ENCODE measurements at regions not wholly inside any gene's neighbourhood (a gene's known extent, or its start where the extent isn't known, plus 50 kb on each side); places are given as distances from the start of the nearest gene placed in this dataset.
A peak's percentile ranks its signal among the peaks of the same experiment; 100 is the strongest.
"Not testable (repeated sequence)": the region's sequence is repeated elsewhere in the genome, so short reads cannot be mapped to it uniquely, and the experiment has no call there.

DNA sequence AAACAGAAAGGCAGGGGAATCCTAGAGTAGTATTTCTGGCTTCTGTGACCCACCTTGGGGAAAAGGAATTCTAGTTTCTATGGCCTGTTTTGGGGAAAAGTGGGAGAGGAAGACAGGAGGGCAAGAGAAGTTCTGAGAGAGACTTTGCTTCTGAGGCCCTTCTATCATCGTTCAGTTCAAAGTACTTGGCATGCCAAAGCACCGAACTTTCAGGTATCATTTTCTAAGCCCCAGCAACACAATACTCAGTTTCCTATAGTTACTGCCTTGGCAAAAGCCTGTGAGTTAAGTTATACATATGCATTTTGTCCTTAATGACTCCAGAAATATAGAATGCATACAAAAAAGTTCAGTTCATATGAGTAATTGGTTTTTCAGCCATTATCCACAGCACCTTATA is 74.1 kb upstream of the CHD2 start:
- no peak for DNase-seq (ENCODE audit: low spot score)

DNA sequence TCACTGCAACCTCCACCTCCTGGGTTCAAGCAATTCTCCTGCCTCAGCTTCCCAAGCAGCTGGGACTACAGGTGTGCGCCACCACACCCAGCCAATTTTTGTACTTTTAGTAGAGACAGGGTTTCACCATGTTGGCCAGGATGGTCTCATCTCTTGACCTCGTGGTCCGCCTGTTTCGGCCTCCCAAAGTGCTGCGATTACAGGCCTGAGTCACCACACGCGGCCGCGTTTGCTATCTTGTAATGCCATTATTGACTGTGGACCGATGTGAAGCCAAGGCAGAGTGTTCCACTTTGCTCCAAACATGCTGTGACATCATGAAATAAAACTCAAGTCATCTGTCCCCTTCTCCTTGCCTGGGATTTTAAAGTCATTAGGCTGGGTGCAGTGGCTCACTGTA is 72.1 kb upstream of the CHD2 start:
- DNase-seq (ENCODE audit: low spot score) = not testable (repeated sequence)

DNA sequence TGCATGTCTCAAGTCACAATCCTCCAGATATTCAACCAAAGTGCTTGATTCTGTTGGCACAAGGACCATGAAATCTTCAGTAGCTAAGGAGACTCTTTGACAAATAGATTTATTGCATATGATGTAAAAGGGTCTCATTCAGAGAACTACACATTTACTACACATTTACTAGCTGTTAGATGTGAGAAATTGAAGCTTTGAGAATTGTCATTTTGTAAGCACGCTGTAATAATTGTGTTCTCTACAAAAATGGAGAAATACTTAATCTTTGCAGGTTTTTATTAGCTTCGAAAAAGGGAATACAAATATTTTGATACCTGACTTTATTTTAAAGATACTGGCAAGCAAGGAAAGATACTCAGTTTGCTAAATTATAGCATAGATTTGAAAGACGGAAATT is 70.2 kb upstream of the CHD2 start:
- no peak for DNase-seq (ENCODE audit: low spot score)

DNA sequence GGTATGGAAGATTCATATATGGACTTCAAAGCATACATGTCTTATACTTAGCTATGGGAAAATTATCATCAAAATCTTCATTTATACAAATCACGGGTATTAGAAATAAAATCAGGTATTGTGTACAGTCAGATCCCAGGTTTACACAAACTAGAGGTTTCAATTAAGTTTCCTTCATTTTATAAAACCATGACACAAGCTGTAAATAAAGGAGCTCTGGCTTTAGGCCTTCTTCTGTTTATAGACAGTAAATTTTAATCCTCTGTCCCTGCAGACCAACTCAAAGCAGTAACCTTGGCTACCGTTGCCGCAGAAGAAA is 68.8 kb upstream of the CHD2 start:
- DNase-seq (ENCODE audit: low spot score) = no peak

DNA sequence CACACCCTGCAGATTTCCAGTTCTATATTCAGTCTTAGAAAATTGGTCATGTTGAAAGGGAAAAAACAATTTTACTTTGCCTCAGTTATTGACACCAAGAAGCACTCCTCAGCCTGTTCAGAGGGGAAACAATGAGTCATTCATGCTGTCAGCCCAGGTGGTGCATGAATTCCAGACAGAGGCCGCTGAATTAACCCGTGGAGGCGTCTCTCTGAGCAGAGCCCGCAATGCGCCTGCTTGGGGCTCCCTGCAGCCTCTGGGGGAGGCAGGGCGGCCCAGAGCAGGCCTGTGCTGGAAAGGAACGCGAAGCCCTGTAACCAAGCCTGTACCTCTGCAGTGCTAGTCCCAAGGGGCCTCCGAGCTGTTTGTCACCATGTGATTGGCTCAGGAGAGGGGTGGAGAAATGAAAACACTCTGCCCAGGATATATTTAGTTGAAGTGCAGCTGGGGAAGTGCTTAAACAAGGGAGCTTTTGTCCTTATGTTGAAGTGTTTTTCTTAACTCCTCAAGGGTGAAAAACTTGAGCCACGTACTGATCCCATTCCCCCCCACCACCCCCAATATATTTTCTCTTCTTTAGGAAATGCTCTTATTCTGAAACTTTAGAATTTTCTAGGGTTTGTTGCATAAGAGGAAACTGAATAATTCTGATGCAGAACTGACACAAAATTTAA is 68.3 kb upstream of the CHD2 start:
- peak; percentile 99 for DNase-seq (ENCODE audit: low spot score)

DNA sequence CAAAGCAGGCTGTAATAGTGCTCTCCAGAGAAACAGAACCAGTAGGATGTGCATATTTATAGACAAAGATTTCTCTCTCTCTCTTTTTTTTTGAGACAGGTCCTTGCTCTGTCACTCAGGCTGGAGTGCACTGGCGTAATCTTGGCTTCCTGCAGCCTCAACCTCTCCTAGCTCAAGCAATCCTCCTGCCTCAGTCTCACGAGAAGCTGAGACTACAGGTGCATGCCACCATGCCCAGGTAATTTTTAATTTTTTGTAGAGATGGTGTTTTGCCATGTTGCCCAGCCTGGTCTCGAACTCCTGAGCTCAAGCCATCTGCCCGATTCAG is 67.1 kb upstream of the CHD2 start:
- no peak for DNase-seq (ENCODE audit: low spot score)

DNA sequence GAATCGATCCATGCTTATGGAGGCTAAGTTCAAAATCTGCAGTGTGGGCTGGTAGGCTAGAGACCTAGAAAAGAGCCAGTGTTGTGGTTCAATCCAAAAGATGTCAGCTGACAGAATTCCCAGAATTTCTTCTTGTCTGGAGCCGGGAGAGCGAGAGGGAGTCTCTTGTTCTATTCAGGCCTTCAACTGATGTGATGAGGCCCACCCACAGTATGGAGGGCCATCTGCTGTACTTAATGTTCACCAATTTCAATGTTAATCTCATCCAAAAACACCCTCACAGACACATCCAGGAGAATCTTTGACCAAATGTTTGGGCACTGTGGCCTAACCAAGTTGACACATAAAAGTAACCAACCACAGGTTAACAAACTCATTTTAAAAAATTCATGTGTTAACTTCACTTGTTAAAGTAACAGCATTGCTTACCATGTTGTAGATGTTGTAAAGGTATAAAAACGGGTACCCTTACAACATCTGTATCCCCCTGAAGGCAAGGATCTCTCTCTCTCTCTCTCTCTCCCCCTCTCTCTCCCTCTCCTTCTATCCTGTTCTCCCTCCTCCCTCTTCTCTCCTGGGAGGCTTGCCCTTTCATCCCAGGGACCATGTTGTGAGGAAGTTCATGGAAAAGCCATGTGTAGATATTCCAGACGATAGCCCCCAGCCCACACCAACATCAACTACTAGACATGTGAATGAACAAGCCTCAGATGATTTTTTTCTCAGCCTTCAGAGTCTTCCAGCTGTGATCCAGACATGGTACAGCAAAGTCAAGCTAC is 66.4 kb upstream of the CHD2 start:
- DNase-seq (ENCODE audit: low spot score) = no peak

DNA sequence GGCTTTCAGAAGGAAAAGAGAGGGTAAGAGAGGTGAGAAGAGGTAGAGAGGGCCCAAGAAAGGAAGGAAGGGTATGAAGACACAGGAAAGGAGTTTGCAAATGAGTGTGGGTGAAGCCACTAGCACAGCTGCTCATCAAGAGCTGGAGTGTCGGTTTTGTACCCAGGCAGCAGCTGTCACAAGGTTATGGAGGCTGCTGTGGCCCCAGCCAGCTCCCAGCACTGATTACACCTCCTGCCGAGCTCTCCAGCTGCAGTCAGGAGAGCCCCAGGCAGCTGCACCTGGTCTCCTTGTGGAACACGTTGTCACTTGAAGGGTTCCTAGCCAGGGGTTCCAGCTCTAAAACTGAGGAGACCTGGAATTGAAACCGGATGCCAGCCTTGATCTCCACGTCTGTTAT is 60.4 kb upstream of the CHD2 start:
- DNase-seq (ENCODE audit: low spot score) = no peak

DNA sequence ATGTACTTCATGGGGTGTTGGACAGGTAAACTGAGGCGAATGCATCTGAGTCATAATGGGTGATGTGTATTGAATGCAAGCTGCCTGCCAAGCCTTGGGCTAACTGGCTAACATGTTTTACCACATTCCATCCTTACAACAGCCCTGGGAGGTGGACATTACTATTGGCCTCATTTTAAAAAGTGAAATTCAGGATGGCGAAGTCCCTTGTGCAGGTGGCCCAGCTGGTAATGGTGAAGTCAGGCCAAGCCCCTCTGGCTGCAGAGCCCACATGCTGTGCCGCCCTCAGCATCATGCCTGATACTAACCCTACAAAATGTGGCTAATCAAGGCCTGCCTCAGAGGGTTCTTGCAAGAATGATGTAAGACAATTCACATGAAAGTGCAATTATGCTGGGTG is 60.0 kb upstream of the CHD2 start:
- DNase-seq (ENCODE audit: low spot score) = no peak

DNA sequence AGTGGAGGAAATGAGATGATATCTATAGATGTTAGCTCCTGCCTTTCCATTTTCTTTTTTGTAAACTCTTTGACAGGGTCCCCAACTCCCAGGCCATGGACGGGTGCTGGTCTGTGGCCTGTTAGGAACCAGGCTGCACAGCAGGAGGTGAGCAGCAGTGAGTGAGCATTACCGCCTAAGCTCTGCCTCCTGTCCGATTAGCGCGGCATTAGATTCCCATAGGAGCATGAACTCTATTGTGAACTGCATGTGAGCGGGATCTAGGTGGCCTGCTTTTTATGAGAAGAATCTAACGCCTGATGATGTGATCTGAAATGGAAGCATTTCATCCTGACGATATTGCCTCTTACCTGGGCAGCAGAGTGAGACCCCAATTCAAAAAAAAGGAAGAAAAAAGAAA is 56.8 kb upstream of the CHD2 start:
- DNase-seq (ENCODE audit: low spot score) = no peak

DNA sequence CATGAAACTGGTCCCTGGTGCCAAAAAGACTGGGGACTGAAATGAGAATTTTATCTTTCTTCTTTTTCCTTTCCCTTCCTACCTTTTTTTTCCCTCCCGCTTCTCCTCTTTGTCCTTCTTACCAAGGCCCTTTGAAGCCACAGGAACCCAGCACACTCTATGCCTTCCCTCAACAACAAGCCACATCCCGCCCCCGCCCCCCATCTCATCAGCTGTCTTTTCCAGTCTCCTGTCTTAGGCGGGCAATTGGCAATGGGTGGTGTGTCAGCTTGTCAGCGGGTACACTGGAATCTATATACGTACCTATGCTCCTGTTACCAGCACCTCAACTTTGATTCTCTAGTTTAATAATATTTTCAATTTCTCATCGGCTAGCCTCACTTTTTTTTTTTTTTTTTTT is 56.3 kb upstream of the CHD2 start:
- DNase-seq (ENCODE audit: low spot score) = no peak

DNA sequence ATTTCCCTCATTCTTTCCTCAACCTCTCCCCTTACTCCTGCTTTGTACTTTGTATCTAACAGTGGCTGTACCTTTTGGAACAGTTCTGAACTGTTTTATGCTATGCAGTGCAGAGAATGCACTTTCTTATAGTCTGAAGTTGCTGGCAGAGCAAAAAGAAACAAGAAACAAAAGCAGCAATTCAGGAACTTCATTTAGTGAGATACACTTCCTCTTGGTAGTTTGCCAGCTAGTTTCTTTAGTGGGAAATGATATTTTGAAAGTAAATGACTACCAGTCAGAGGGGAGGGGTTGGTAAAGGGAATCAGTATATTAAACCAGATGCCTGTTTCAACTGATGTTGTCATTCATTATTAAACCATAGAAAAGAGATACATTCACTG is 55.0 kb upstream of the CHD2 start:
- no peak for DNase-seq (ENCODE audit: low spot score)

DNA sequence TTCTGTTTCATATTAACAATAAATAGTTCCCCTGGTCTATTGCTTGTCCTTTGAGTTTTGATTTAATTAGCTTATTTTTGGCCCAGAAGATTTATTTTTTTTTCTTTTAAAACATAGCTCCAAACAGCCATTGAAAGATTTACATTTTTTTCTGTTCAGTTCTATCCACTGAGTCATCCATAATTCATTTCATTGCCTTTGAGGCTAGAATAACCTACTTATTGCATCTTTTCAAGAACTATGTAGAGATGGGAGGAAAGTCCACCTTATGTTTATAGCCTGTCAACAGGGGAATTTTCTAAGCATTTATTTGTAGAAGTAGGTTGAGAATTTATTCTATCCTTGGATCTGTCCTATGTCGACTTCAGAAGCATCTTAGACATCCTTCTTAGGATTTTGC is 53.4 kb upstream of the CHD2 start:
- DNase-seq (ENCODE audit: low spot score) = no peak

DNA sequence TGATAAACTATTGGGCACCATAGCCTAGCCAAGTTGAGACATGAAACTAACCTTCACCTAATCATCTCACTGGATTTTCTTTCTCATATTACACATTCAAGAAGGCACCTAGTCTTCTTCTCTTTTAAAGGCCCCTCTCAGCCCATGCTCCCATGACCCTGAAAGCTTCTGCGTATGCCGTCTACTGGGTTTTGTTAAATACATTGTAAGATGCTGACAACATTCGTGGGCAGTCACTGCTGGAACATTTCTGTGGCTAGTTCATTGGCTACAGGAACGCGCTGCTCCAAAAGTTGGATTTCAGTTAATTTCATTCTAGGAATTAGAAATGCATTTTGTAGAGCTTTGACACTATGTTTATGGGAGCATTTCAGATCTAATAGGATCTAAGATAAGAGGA is 52.3 kb upstream of the CHD2 start:
- DNase-seq (ENCODE audit: low spot score) = no peak

DNA sequence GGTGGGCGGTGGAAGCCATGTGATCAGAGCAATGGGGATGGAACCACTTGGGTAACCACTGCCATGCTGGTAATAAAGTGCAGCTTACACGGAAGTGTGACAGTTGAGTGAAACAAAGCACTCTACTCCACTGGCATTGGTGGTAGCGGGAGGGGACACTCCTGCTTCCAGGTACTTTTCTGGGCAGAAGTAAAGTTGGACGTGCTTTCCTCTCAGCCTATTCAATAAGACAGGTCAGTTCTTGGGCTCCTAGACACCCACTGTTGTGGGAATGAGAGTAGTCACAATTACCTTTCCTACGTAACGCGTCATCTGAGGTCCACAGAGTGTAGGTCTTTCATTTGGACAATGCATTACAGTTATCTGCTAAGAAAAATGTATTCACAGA is 51.7 kb upstream of the CHD2 start:
- DNase-seq (ENCODE audit: low spot score) = no peak

DNA sequence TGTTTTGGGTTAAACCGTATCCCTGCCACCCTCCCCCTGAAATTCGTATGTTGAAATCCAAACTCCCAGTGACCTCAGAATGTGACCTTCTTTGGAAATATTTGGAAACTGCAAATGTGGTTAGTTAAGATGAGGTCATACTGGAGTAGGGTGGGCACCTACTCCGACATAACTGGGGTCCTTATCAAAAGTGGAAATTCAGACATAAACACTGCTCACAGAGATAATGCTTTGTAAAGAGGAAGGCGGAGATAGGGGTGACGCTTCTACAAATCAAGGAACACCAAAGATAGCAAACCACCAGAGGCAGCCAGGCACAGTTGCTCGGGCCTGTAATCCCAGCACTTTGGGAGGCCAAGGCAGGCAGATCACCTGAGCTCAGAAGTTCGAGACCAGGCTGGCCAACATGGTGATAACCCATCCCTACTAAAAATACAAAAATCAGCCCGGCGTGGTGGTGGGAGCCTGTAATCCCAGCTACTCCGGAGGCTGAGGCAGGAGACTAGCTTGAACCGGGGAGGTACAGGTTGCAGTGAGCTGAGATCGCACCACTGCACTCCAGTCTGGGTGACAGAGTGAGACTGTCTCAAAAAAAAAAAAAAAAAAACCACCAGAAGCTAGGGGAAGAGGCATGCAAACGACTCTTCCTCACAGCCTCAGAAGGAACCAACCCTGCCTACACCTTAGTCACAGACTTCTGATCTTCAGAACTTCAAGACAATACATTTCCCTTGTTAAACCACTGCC is 51.1 kb upstream of the CHD2 start:
- DNase-seq (ENCODE audit: low spot score) = no peak

DNA sequence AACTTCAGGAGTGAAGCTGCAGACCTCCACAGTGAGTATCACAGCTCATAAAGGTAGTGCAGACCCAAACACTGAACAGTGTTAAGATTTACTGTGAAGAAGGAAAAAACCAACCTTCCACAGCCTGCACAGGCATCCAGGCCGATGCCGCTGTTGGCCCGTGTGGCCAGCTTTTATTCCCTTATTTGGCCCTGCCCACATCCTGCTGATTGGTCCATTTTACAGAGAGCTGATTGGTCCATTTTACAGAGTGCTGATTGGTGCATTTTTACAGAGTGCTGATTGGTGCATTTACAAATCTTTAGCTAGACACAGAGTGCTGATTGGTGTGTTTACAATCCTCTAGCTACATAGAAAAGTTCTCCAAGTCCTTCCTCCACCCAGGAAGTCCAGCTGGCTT is 49.9 kb upstream of the CHD2 start:
- not testable (repeated sequence) for DNase-seq (ENCODE audit: low spot score)

Data from SW480 (cell line).